GM19372 (cell line): ENCODE measurements at regions not wholly inside any gene's neighbourhood (a gene's known extent, or its start where the extent isn't known, plus 50 kb on each side); places are given as distances from the start of the nearest gene placed in this dataset.
"Not testable (repeated sequence)": the region's sequence is repeated elsewhere in the genome, so short reads cannot be mapped to it uniquely, and the experiment has no call there.

ENCODE experiments used
- ATAC-seq: cut with Tn5 transposase; IDR thresholded peaks from one replicate; pipeline ENCODE4 v1.9.1; 2021; ENCODE audit warnings: mild to moderate bottlenecking, low read depth, moderate library complexity; ENCODE audit not compliant: unreplicated experiment

DNA sequence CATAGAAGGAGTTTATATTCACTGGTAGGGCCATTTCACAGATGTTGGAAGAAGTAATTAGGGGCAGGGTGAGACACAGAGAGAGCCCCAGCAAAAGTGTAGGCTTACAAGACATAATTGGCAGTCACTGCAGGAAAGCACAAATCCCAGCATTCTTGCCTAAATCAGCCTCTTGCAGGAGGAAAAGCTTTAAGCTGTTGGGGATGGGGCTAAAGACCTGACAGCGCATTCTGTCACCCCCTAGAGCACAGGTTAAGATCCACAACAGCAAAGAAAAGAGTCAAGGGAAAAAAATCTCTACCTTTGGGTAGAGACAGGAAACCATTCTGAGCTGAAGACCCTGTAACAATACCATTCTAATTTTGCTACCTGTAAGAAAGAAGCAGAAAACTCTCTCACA is 409.0 kb downstream of the DAD1 start:
- ATAC-seq = no peak

DNA sequence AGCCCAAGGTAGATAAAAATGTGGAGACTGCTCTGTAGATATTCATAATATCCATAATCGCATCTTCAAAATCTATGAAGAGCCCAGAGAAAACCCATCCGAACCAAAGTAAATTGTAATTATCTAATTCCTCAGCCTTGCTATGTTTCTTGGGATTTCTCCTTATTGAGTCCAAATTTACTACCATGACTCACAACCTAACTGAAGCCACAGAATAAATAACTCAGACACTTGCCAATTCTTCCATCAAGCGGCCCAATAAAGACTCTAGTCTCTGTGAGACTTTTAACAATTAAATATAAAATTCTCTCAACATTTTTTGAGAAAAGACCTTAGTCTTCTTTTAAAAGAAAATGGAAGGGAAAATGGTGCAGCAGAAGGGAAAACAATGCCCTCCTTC is 409.8 kb downstream of the DAD1 start:
- ATAC-seq = no peak

DNA sequence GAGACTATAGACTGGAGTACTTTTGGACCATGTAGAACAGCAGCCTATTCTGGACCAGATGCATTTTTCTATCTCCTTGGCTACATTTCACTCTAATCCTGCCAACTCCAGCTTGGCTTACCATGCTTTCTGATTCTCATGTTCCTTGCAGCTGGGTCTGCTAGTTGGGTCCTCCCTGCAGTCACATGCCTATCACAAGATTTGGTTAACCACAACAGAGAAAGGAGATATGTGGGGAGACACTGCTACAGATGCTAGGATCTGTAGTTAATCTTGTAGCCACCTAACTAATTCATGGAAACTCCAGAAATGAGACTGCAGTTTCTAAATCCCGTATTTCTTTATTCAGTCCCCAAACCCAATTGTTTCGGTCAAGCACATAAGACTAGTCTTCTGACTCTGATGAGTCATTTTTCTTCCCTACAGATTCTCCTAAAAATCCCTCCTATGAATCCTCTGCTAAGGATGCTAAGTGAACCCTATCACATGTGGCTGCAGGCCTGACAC is 410.6 kb downstream of the DAD1 start:
- no peak for ATAC-seq

DNA sequence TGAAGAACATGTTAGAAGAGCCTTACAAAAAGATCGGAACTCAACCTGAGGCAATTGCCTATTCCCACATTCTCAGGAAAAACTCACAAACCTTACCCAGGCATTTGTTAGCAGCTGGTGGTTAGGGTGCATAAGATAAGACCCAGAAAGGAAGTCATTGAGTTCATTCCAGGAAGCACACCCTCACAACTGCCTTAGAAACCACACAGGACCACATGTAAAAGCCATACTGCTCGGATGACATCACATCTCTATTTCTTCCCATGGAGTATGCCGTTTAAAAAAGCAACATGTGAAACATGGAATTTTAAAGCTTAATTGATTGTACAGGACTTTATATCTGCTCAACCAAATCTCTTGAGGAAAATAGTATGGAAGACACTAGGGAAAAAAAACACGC is 411.2 kb downstream of the DAD1 start:
- ATAC-seq = no peak

DNA sequence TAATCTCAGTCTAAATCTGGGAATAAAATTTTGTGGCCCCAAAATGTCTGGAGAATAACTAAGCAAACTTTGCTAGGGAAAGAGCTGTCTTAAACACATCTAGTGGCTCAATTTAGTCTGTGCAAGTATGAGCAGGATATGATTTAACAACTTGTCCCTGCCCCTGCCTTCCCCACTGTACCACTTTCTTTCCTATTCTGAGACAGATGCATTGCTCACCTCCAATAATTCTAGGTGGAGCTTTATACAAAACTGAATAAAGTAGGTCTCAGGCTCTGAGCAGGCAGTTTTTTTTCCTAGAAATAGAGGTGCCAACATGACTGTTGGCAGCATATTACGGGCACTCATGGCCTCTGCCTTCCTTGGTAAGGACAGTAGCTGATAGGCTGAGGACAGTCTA is 412.1 kb downstream of the DAD1 start:
- no peak for ATAC-seq

DNA sequence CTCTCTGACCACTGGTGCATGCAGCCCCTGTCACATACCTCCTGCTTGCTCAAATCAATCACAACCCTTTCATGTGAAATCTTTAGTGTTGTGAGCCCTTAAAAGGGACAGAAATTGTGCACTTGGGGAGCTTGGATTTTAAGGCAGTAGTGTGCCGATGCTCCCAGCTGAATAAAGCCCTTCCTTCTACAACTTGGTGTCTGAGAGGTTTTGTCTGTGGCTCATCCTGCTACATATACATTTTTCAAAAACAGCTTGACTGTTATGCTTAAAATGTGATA is 413.8 kb downstream of the DAD1 start:
- not testable (repeated sequence) for ATAC-seq

DNA sequence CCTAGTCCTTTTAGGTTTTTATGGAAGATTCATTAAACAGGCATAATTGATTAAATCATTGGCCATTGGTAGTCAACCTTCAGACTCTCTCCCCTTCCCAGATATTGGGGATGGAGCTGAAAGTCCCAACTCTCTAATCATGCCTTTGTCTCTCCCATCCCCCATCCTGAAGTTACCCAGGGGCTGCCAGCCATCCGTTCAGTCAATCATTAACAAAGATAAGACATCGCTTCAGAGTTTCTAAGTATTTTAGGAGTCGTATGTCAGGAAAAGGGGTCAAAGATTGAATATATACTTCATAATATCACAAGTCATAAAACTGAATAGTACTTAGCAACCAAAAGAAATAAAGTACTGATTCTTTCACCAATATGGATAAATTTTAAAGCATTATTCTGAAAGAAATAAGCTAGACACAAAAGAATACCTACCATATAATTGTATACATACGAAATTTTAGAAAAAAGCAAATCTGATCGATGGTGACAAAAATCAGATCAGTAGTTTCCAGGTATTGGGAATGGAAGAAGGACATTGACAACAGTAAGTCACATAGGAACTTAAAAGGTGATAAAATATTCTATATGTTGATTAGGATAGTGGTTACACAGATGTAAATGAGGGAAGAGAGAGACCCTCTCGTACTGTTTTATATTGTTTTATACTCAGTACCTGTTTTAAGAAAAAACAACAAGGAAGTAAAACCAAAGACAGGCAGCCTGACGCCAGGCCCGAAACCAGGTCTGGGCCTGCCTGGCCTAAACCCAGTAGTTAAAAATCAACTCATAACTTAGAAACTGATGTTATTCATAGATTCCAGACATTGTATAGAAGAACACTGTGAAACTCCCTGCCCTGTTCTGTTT is 414.4 kb downstream of the DAD1 start:
- ATAC-seq = no peak

DNA sequence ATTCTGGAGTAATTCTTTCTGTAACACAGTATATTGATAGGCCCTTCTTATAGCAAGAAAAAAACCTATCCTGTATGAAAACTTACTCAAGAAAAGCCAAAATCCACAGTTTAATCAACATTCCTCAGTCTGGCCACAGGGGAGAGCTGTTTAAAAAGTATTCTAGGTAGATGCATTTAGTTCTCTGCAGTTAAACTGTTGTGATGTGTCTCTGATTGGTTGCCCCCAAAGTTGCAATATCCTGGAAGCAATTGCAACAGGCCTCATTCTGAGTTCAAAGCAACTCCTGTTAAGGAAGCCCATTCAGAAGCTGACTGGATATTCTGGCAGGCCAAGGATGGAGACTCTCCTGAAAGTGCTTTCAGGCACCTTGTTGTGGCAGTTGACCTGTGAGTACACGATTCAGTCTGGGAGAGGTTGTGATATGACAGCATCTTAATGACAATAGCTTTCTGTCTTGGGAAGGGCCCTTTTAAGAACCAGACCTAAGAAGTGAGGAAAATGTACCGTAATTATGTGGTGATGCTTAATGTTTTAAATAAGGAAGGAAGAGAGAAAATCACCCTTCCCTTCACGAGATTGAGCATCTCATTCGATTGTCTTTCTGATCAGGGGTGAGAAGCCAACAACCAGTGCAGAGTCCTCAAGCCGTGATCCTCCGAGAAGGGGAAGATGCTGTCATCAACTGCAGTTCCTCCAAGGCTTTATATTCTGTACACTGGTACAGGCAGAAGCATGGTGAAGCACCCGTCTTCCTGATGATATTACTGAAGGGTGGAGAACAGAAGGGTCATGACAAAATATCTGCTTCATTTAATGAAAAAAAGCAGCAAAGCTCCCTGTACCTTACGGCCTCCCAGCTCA is 420.7 kb downstream of the DAD1 start:
- ATAC-seq = no peak

DNA sequence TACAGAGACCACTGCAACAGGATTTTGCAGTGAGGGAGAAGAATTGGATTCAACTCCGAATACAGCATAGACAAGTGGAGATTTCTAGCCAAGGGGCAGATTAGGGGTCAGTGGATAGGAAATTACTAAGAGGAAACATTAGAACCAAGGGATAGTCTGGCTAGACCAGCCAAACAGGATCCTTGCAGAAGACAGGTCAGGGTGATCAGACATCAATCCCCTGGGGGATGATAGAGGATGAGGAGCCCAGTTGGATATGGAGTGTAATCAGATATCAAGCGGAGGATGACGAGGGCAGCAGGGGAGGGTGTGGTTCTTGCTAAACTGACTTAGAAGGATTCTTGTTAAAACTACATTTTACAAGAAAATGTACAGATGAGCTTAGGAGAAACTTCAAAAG is 424.4 kb downstream of the DAD1 start:
- no peak for ATAC-seq

DNA sequence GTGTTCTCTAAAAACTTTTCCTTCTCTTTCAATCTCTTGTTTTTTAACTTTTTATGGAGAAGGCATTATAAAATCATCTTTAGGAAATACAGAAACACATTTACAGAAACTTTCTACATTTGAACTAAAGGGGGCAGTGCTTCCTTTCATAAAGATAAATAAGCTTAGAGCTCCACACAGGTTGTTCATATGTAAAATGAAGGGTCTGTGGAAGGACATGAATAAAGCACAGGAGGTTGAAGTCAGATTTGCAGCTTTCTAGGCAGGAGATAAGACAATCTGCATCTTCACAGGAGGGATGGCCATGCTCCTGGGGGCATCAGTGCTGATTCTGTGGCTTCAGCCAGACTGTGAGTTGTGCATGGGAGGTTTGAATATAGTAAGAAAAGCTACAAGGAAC is 426.0 kb downstream of the DAD1 start:
- ATAC-seq = no peak

DNA sequence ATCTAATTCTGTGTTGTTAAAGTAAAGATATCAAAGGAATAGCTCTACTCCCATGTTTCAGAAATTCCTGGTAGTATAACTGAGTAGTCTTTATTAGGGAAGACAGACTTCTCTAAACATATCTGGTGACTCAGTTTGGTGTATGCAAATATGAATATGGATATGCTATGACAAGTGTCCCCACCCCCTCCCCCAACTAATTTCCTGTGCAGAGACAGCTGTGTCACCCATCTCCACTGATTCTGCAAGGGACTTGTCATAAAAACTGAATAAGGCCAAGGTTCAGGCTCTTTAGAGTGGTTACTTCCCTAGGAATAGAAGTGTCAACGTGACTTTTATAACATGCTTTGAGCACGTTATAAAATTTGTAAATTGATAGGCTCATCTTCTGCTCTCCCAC is 429.1 kb downstream of the DAD1 start:
- no peak for ATAC-seq

DNA sequence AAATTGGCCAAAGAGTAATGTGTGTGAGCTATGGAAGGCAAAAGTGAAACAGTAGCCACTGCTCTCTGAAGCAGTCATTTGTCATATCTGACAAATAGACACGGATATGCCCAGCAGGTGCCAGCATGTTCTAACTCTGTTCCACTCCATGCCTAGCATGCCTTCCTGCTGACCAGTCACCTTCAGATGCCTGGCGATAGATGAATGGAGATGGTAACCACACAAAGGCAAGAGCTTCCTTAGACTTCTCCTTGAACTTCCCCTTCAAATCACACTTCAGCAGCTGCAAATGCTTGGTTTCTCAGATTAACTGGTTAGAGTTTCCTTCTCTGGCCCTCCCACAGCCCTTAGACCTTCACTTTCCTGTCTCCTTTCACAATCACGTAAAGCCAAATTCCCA is 429.9 kb downstream of the DAD1 start:
- no peak for ATAC-seq

DNA sequence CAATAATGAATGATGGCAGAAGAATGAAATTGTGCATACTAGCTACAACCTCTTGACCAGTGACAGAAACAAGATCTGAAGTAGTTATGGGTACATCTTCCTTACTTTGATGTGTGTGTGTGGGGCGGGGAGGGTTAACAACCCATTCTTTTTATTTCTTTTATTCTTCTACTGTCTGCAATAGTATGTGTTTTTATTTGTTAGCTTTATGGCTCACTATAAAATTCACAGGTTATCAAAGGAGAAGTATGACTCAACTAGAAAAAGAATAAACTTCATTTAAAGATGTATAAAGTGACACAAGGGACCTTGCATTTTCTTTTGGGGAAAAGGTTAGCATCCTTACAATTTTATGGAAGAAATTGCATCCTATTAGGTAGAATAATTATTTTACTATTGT is 430.5 kb downstream of the DAD1 start:
- no peak for ATAC-seq

DNA sequence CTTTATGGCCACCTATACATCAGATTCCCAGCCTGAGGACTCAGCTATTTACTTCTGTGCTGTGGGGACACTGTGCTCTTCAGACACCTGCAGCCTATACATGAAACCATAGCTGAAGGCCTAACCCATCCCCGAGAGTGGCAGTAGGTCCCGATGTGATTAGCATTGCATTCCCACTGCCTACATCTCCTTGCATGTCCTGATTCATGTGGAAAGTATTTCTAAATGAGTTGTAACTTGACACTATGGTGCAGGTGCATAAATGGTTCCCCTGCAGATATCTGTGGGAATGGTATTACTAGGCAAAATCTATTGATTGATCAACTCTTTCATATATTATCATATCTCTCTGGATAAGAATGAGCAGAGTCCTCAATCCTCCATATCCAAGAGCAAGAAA is 433.5 kb downstream of the DAD1 start:
- ATAC-seq = no peak

DNA sequence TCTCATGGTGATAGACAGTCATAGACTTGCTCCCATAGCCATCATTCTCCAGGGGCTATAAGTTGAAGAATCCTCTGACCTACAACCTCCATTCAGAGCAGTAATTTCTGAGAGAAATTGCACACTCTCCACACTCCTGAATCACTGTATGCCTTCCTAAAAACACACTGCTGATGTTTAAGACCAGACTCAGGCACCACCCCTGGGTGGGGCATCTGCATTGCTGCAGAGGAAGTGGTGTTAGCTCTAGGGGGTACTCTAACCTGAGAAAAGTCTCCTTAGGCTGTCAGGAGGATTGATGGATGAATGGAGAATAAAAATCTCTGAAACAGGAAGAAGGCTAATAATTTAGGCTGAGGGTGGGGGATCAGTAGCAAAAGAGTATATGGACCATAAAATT is 436.1 kb downstream of the DAD1 start:
- ATAC-seq = no peak

DNA sequence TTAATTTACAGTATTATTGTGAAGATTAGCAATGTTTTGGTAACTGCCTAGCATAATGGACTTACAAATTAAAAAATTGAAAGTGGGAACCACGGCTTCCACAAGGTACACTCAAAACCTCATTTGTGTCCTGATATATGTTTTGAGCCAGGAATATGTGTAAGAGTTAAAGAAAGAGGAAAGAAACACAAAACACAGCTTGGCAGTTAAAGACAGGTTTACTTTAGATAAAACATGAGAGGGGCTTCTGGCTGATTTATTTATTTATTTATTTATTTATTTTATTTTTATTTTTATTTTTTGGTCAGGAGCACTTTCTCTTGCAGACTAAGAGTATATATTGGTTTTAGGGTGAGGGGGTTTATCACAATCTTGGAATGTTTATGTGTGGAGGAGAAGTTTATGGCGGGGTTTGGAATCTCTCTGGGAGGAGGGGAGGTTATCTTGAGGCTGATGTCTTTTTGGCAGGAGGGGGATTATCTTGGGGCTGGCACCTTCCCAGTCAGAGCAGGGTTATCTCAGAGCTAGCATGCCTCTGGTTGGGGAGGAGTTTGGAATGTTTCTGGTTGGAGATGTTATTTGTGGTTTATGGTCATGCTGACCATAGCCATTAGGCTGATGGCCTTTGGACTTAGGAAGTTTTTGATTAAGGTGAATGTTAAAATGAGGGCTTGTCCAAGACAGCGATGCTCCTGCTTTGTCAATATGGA is 436.7 kb downstream of the DAD1 start:
- no peak for ATAC-seq

DNA sequence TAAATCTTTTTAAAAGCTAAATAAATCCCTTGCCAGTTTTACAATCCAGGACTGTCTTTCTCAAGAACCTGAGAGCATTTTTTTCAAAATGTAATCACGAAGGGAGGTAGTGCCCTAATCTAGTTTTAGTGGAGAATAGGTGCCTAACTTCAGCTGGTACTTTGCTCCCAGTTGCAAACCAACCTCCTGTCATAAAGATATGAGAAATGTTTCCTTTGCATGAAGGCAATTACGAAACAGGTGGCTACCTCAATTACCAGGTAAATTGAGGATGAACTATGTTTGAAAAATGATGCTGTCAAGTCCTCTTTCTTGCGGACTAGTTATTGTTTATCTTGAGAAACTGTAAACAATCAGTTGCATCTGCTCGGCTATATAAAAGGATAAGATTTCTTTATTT is 437.9 kb downstream of the DAD1 start:
- ATAC-seq = no peak

DNA sequence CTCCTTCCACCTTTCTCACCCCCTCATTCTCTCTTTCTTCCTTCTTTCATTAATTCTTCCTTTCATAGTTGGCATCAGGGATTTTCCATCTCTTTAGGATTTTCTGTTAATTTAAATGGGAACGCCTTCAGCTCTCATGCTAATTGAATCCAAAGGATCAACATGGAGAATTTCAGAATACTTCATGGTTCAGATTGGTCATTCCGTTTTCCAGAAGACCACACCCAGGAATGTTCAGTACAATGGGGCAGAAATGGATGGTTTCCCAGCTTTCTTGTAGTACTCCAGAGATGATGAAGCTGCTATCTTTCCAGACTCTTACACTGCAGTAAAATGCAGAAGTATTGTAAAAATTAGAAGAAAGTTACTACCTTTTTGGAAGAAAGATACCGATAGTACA is 440.0 kb downstream of the DAD1 start:
- no peak for ATAC-seq

DNA sequence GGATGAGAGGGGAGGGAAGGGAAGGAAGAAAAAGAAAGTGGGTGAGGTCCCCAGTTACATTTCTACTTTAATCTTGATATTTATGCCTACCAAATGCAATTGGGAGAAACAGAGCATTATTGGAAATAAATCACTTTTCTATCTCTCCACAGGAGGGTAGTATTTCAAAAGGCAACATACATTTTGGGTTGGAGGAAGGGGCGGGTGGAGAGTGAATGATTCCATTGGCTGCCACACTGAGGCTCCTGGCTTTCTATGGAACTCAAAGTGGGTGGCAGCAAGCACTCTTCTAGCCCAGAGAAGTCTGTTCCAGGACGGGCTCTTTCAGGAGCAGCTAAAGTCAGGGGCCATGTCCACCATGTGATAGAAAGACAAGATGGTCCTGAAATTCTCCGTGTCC is 441.3 kb downstream of the DAD1 start:
- ATAC-seq = no peak

DNA sequence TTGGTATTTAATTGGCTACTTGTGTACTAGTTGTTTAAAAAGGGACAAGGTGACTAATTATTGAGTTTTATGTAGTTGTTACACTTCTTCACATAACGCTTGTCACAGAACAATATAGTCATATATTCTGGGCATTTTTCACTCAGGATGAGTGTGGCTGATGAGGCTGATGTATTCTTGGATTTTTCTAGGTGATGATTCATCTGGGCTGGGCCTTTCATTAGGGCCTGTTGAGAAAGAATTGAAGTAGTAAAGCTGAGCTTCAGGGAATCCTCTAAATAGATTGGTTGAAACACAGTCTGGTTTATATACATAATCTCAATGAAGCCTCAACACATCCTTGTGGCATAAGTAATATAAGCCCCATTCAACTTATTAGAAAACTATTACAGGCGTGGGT is 445.7 kb downstream of the DAD1 start:
- no peak for ATAC-seq

DNA sequence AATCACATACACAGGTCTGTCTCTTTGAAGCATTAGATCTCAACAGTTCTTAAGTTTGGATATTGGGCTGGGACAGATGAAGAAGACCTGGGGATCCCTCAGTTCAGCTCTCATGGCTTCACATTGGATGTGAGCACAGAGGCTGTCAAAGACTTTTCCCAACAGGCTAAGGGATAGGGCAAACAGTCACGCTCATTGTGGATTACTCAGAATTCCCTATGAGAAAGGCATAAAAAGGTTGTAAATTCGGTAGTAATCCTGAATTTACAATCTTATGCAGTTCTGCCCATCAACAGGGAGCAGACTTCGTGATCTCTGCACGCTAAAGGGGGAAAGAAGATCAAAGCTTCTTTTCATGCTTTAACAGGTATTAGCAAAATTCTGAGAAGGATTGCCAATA is 448.4 kb downstream of the DAD1 start:
- ATAC-seq = no peak
